ENCODE measurements at regions not wholly inside any gene's neighbourhood (a gene's known extent, or its start where the extent isn't known, plus 50 kb on each side); places are given as distances from the start of the nearest gene placed in this dataset.
"Not testable (repeated sequence)": the region's sequence is repeated elsewhere in the genome, so short reads cannot be mapped to it uniquely, and the experiment has no call there.

DNA sequence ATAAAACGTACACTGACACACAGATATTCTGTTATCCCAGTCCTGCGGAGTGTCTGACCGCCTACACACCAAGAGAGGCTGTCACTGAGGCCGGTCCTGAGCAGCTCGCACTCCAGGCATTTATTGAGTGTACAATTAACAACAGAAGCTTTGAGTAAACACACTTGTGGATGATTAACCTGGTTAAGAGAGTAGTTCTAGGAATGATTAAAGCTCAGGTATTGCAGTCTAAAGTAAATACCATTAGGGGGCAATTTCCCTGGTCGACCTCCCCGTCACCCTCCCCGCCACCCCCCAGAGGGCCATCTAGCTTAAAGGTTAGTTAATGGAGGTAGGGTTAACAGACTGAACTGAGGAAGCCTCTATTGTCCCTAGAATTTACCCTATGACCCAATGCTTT is 1278.5 kb downstream of the NSUN3 start:
- Histone ChIP-seq H3K4me1 (ENCODE audit: control insufficient read depth, insufficient read depth, low read length) (no peaks in the 10 kb centered on the region), H3K4me3 (ENCODE audit: low read length) (no peak overlapping the region), H3K9me3 (ENCODE audit: control insufficient read depth, insufficient read depth, low read length) (peaks cover 5% of the 10 kb centered on the region), H3K36me3 (ENCODE audit: control insufficient read depth, insufficient read depth, low read length) (no peaks in the 10 kb centered on the region), H3K27me3 (ENCODE audit: control insufficient read depth, insufficient read depth, low read length) (no peaks in the 10 kb centered on the region), H3K27ac (ENCODE audit: low read length) (no peak overlapping the region)
- TF ChIP-seq CTCF (IDR thresholded peaks at IDR 0.05): no peak
- ATAC-seq: no peak
- Mint-ChIP-seq H3K36me3 (no peaks in the 10 kb centered on the region), H3K27ac (no peak overlapping the region), H3K27me3 (ENCODE audit: low read depth in 2 of 2) (no peaks in the 10 kb centered on the region), H3K9me3 (peaks cover 14 to 16% of the 10 kb centered on the region in 2 donors), H3K4me3 (no peak overlapping the region), H3K4me1 (no peaks in the 10 kb centered on the region)
- intact Hi-C loops (cut with micrococcal nuclease): no loop called here
- WGBS (ENCODE audit: insufficient coverage): 82% methylated on average over 8 of the region's 8 CpGs
- DNase-seq: no peak

GRCh38 chr3:95343228-95343627 is 1280.4 kb downstream of the NSUN3 start:
- H3K4me3 ChIP-seq (ENCODE audit: low read length): no peak overlapping the region
- no peaks in the 10 kb centered on the region for H3K36me3 Mint-ChIP-seq
- no peak for TF ChIP-seq CTCF (IDR thresholded peaks at IDR 0.05)

DNA sequence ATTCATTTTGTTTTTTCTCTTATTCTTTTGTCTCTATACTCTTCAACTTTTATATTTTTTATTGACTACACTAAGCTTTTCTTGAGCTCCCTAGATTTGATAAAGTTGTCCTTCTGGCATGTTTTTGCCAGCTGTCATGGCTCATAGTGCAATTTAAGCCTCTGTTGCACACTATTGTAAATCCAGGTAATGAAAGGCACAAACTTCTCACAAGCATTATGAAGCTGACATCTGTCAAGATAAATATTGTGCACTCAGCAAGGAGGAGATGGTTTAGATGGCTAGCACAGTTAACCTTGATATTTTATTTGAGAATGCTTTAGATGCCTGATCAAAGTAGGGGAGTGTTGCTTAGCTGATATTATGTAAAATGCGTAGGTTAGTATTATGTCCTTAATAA is 1280.9 kb downstream of the NSUN3 start:
- H3K9me3 ChIP-seq (ENCODE audit: control insufficient read depth, insufficient read depth, low read length): peaks cover 5% of the 10 kb centered on the region
- WGBS (ENCODE audit: insufficient coverage): no CpG with 5 or more reads among the region's 1 CpG
- H3K27me3 Mint-ChIP-seq (ENCODE audit: low read depth in 2 of 2): no peaks in the 10 kb centered on the region
- H3K4me1 ChIP-seq (ENCODE audit: control insufficient read depth, insufficient read depth, low read length): no peaks in the 10 kb centered on the region
- no peaks in the 10 kb centered on the region for H3K4me1 Mint-ChIP-seq
- no peak overlapping the region for H3K4me3 ChIP-seq (ENCODE audit: low read length)
- H3K36me3 Mint-ChIP-seq: no peaks in the 10 kb centered on the region
- DNase-seq (no peak), ATAC-seq (no peak)
- no peak overlapping the region for H3K27ac Mint-ChIP-seq
- intact Hi-C loops (cut with micrococcal nuclease): no loop called here
- H3K36me3 ChIP-seq (ENCODE audit: control insufficient read depth, insufficient read depth, low read length): no peaks in the 10 kb centered on the region
- H3K27me3 ChIP-seq (ENCODE audit: control insufficient read depth, insufficient read depth, low read length): no peaks in the 10 kb centered on the region
- no peak for TF ChIP-seq CTCF (IDR thresholded peaks at IDR 0.05)
- peaks cover 16% of the 10 kb centered on the region in 2 donors for H3K9me3 Mint-ChIP-seq
- H3K27ac ChIP-seq (ENCODE audit: low read length): no peak overlapping the region
- H3K4me3 Mint-ChIP-seq: no peak overlapping the region

More at GRCh38 chr3:95343228-95343627, 1280.4 kb downstream of the NSUN3 start:
- ATAC-seq: no peak
- Mint-ChIP-seq H3K4me1 (no peaks in the 10 kb centered on the region), H3K27me3 (ENCODE audit: low read depth in 2 of 2) (no peaks in the 10 kb centered on the region), H3K27ac (no peak overlapping the region), H3K4me3 (no peak overlapping the region), H3K9me3 (peaks cover 19% of the 10 kb centered on the region in 2 donors)
- Histone ChIP-seq H3K4me1 (ENCODE audit: control insufficient read depth, insufficient read depth, low read length) (no peaks in the 10 kb centered on the region), H3K9me3 (ENCODE audit: control insufficient read depth, insufficient read depth, low read length) (peaks cover 5% of the 10 kb centered on the region), H3K36me3 (ENCODE audit: control insufficient read depth, insufficient read depth, low read length) (no peaks in the 10 kb centered on the region), H3K27me3 (ENCODE audit: control insufficient read depth, insufficient read depth, low read length) (no peaks in the 10 kb centered on the region), H3K27ac (ENCODE audit: low read length) (no peak overlapping the region)
- WGBS (ENCODE audit: insufficient coverage): 77% methylated on average over 3 of the region's 4 CpGs
- DNase-seq: no peak
- intact Hi-C loops (cut with micrococcal nuclease): no loop called here

DNA sequence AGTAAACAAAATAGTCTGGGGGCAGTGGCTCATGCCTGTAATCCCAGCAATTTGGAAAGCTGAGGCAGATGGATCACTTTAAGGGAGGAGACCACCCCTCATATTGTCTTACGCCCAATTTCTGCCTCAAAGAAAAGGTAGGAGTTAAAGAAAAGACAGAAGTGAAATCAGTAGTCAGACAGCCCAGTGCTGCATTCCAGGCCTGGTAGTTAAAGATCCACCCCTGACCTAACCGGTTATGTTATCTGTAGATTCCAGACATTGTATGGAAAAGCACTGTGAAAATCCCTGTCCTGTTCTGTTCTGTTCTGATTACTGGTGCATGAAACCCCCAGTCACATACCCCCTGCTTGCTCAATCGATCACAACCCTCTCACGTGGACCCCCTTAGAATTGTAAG is 1285.1 kb downstream of the NSUN3 start:
- not testable (repeated sequence) for H3K9me3 ChIP-seq (ENCODE audit: control insufficient read depth, insufficient read depth, low read length)

More for the DNA sequence above, 1285.1 kb downstream of the NSUN3 start:
- WGBS (ENCODE audit: insufficient coverage): 91% methylated on average over 3 of the region's 4 CpGs
- peaks cover 9 to 23% of the 10 kb centered on the region in 2 donors for H3K9me3 Mint-ChIP-seq
- DNase-seq; H3K27me3 ChIP-seq (ENCODE audit: control insufficient read depth, insufficient read depth, low read length); H3K27ac ChIP-seq (ENCODE audit: low read length); H3K4me1 ChIP-seq (ENCODE audit: control insufficient read depth, insufficient read depth, low read length); H3K36me3 ChIP-seq (ENCODE audit: control insufficient read depth, insufficient read depth, low read length); H3K4me3 ChIP-seq (ENCODE audit: low read length); H3K27me3 Mint-ChIP-seq (ENCODE audit: low read depth in 2 of 2); H3K36me3 Mint-ChIP-seq; H3K4me1 Mint-ChIP-seq; H3K27ac Mint-ChIP-seq; H3K4me3 Mint-ChIP-seq; intact Hi-C loops (cut with micrococcal nuclease); ATAC-seq: not testable (repeated sequence)

All from natural killer cell (primary cell).